Endodermal cell (in vitro differentiated cells): ENCODE measurements at regions not wholly inside any gene's neighbourhood (a gene's known extent, or its start where the extent isn't known, plus 50 kb on each side); places are given as distances from the start of the nearest gene placed in this dataset.

ENCODE experiments used
- DNase-seq: peaks from one replicate; pipeline ENCODE4 v3.0.0-alpha.2; 2017
- H3K27ac ChIP-seq: 2 replicates; pipeline ENCODE4 v1.5.1; 2013; ENCODE audit warnings: mild to moderate bottlenecking, low read depth, low read length, moderate library complexity
- H3K27me3 ChIP-seq: 2 replicates; pipeline ENCODE4 v1.6.1; 2013; ENCODE audit warnings: mild to moderate bottlenecking, low read length, moderate library complexity; ENCODE audit not compliant: insufficient read depth, control insufficient read depth, poor library complexity, severe bottlenecking
- H3K36me3 ChIP-seq: 2 replicates; pipeline ENCODE4 v1.7.0; 2013; ENCODE audit warnings: mild to moderate bottlenecking, low read length, moderate library complexity; ENCODE audit not compliant: control insufficient read depth, insufficient read depth
- H3K4me1 ChIP-seq: one replicate; pipeline ENCODE4 v1.7.0; 2013; ENCODE audit warnings: low read length; ENCODE audit not compliant: control insufficient read depth, insufficient read depth
- H3K4me3 ChIP-seq: 2 replicates; pipeline ENCODE4 v1.5.1; 2013; ENCODE audit warnings: mild to moderate bottlenecking, low read length, moderate library complexity
- H3K9ac ChIP-seq: 2 replicates; pipeline ENCODE4 v1.6.1; 2013; ENCODE audit warnings: mild to moderate bottlenecking, low read length, moderate library complexity; ENCODE audit not compliant: poor library complexity, severe bottlenecking; ENCODE audit errors: extremely low read depth
- H3K9me3 ChIP-seq: 2 replicates; pipeline ENCODE4 v1.6.1; 2013; ENCODE audit warnings: mild to moderate bottlenecking, low read length, moderate library complexity; ENCODE audit not compliant: control insufficient read depth
- H3K27ac Mint-ChIP-seq: 2 replicates; pipeline ENCODE4 v1.8.0; 2020; ENCODE audit warnings: mixed read lengths
- H3K27me3 Mint-ChIP-seq: 2 replicates; pipeline ENCODE4 v1.8.0; 2021; ENCODE audit warnings: mild to moderate bottlenecking, mixed read lengths; ENCODE audit not compliant: insufficient read depth
- H3K36me3 Mint-ChIP-seq: 2 replicates; pipeline ENCODE4 v1.8.0; 2020; ENCODE audit warnings: low read depth, mixed read lengths
- H3K4me1 Mint-ChIP-seq: 2 replicates; pipeline ENCODE4 v1.8.0; 2020; ENCODE audit warnings: mixed read lengths
- H3K4me3 Mint-ChIP-seq: 2 replicates; pipeline ENCODE4 v1.8.0; 2020; ENCODE audit warnings: mild to moderate bottlenecking, moderate library complexity, mixed read lengths
- H3K9me3 Mint-ChIP-seq: 2 replicates; pipeline ENCODE4 v1.8.0; 2020; ENCODE audit warnings: mild to moderate bottlenecking, mixed read lengths
- CTCF ChIP-seq: fragments of 200-600 bp; sonication (generic); conservative IDR thresholded peaks from 2 replicates; pipeline ENCODE4 v1.5.0; 2021; ENCODE audit warnings: antibody characterized with exemption, mild to moderate bottlenecking
- WGBS, 2 experiments: methylation state at CpG; one replicate each; pipeline versions ENCODE4 v1.1.5 to v1.1.7; 2013; ENCODE audit warnings: missing lambda C conversion rate in 2 of 2, mixed read lengths in 1 of 2; ENCODE audit not compliant: insufficient coverage in 1 of 2, insufficient read length in 1 of 2; 5-methylcytosine and 5-hydroxymethylcytosine counted together

- H3K27ac ChIP-seq = no peak overlapping the region
- H3K27me3 ChIP-seq = no peaks in the 10 kb centered on the region
- 100% methylated on average over 2 of the region's 2 CpGs; no CpG with 5 or more reads in 1 of the 2 experiments for WGBS, 2 experiments
- no peaks in the 10 kb centered on the region for H3K36me3 ChIP-seq
- Mint-ChIP-seq H3K27me3 (peaks cover 3% of the 10 kb centered on the region), H3K9me3 (no peaks in the 10 kb centered on the region), H3K27ac (no peak overlapping the region), H3K36me3 (no peaks in the 10 kb centered on the region), H3K4me3 (no peak overlapping the region), H3K4me1 (peaks cover 20% of the 10 kb centered on the region)
- no peak overlapping the region for H3K9ac ChIP-seq
- H3K4me1 ChIP-seq = peaks cover 11% of the 10 kb centered on the region
- DNase-seq = no peak
- H3K9me3 ChIP-seq = no peaks in the 10 kb centered on the region
- H3K4me3 ChIP-seq = no peak overlapping the region
- TF ChIP-seq CTCF = no peak
Measured at GRCh38 chr2:182595650-182596049, 120.4 kb upstream of the DNAJC10 start.

- no peak overlapping the region for H3K27ac ChIP-seq
- H3K4me1 ChIP-seq = peaks cover 11% of the 10 kb centered on the region
- no peak for TF ChIP-seq CTCF
- DNase-seq = no peak
- H3K4me3 ChIP-seq = no peak overlapping the region
- 77 to 87% methylated on average over 5 to 7 of the region's 7 CpGs for WGBS, 2 experiments
- Mint-ChIP-seq H3K4me3 (no peak overlapping the region), H3K9me3 (no peaks in the 10 kb centered on the region), H3K27me3 (peaks cover 3% of the 10 kb centered on the region), H3K36me3 (no peaks in the 10 kb centered on the region), H3K27ac (no peak overlapping the region), H3K4me1 (peaks cover 16% of the 10 kb centered on the region)
- no peak overlapping the region for H3K9ac ChIP-seq
- no peaks in the 10 kb centered on the region for H3K36me3 ChIP-seq
- no peaks in the 10 kb centered on the region for H3K27me3 ChIP-seq
- no peaks in the 10 kb centered on the region for H3K9me3 ChIP-seq
Measured at GRCh38 chr2:182597570-182598295, 118.3 kb upstream of the DNAJC10 start.

DNA sequence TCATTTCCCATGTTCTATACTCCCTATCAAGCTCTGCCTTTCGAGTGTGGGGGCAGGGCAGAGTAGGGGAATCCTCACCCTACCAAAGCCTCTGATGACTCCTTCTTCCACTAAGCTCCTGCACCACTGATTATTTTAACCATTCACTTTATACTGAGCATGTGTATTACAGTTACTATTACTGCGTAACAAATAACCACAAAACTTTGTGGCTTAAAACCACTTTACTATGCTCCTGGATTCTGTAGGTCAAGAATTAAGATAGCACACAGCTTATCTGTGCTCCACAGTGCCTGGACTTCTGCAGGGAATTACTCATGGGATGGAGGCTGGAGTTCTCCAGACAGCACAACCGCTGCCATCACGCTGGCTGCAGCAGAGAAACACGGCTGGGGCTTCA is 117.4 kb upstream of the DNAJC10 start:
- H3K4me3 ChIP-seq = no peak overlapping the region
- no peak for DNase-seq
- no peak overlapping the region for H3K9ac ChIP-seq
- TF ChIP-seq CTCF = no peak
- H3K27me3 ChIP-seq = no peaks in the 10 kb centered on the region
- H3K4me3 Mint-ChIP-seq = no peak overlapping the region
- H3K9me3 Mint-ChIP-seq = no peaks in the 10 kb centered on the region
- peaks cover 11% of the 10 kb centered on the region for H3K4me1 ChIP-seq
- H3K36me3 Mint-ChIP-seq = no peaks in the 10 kb centered on the region
- no peak overlapping the region for H3K27ac ChIP-seq
- H3K9me3 ChIP-seq = no peaks in the 10 kb centered on the region
- no peak overlapping the region for H3K27ac Mint-ChIP-seq
- 94 to 100% methylated on average over 5 of the region's 5 CpGs for WGBS, 2 experiments
- H3K27me3 Mint-ChIP-seq = peaks cover 3% of the 10 kb centered on the region
- H3K36me3 ChIP-seq = no peaks in the 10 kb centered on the region
- H3K4me1 Mint-ChIP-seq = peaks cover 11% of the 10 kb centered on the region
